GM12892 (cell line): ENCODE measurements at regions not wholly inside any gene's neighbourhood (a gene's known extent, or its start where the extent isn't known, plus 50 kb on each side); places are given as distances from the start of the nearest gene placed in this dataset.
"Not testable (repeated sequence)": the region's sequence is repeated elsewhere in the genome, so short reads cannot be mapped to it uniquely, and the experiment has no call there.

Source experiments
- DNase-seq: peaks from one replicate; pipeline ENCODE4 v3.0.0; 2011; ENCODE audit not compliant: insufficient read length
- FAIRE-seq: peaks from 2 replicates; lab custom pipeline; 2011; peaks lifted over from hg19 to GRCh38; lab: Jason Lieb, UNC
- POLR2A ChIP-seq: IDR thresholded peaks from 2 replicates; pipeline ENCODE4 v1.6.1; 2011; ENCODE audit warnings: low read depth, low read length, control low read depth
- POLR2AphosphoS5 ChIP-seq: IDR thresholded peaks from 2 replicates; pipeline ENCODE4 v1.6.1; 2011; ENCODE audit warnings: low read depth, low read length, control low read depth
- TAF1 ChIP-seq: IDR thresholded peaks from 2 replicates; pipeline ENCODE4 v1.6.1; 2011; ENCODE audit warnings: low read depth, mild to moderate bottlenecking, control low read depth, low read length, borderline replicate concordance

DNA sequence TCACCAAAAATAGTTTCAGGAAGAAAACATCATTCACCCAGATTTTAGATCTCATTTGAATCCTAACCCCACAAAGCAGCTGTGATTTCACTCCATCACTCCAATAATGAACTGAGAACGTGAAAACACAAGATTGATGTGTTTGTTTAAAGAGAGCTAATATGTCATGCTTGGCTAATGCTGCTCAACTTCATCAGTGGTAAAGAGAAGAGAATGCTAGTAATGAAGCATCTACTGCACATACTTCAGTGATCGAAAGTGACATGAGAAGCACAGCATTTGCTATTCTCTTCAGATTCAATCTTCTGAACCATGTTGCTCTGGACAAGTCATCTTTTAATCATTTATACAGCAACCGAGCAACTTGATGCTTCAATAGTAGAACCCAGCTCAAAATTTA is 874.7 kb downstream of the EFNA5 start:
- FAIRE-seq, result no peak
- DNase-seq, result no peak
- no peak for TF ChIP-seq POLR2A
- TF ChIP-seq POLR2AphosphoS5, result no peak

DNA sequence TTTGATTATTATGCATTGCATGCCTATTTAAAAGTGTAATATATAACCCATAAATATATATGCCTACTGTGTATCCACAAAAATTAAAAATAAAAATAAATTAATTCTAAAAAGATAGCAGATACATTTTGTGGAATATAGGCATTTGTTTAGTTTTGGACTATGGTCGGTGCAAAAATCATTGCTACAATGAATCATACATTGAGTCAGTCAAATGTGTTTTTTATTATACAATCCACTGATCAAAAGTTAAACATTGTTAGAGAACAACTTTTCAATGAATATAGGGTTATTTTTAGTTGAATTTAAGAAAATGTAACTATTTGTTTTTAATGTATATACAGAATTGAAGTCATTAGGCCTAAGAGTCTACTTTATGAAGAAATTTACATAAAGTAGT is 885.9 kb downstream of the EFNA5 start:
- DNase-seq (no peak), FAIRE-seq (no peak)
- TF ChIP-seq TAF1, result no peak
- no peak for TF ChIP-seq POLR2A
- TF ChIP-seq POLR2AphosphoS5, result no peak

DNA sequence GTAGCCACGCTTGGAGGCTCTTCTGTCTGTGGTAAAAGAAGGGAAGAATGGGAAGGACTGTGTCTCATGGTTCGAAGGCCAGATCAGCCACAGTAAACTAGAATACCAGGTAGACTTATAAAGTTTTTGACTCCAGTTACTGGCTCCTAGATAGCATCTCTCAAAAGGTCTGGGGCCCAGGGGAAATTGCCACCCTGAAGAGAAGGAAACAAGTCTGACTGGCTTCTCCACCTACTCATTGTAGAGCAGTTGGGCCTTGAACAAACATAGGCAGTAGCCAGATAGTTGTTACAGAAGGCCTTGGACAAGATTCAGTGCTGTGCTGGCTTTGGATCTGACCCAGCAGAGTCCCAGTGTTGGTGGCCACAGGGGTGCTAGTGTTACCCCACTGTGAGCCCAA is 890.4 kb downstream of the EFNA5 start:
- TF ChIP-seq POLR2AphosphoS5 (no peak), TAF1 (no peak), POLR2A (no peak)
- no peak for FAIRE-seq
- DNase-seq, result no peak

DNA sequence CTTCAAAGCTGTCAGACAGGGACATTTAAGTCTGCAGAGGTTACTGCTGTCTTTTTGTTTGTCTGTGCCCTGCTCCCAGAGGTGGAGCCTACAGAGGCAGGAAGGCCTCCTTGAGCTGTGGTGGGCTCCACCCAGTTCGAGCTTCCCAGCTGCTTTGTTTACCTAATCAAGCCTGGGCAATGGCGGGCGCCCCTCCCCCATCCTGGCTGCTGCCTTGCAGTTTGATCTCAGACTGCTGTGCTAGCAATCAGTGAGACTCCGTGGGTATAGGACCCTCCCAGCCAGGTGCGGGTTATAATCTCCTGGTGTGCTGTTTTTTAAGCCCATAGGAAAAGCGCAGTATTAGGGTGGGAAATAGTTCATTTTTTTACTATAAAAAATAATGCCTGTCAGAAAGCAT is 894.2 kb downstream of the EFNA5 start:
- DNase-seq, FAIRE-seq: not testable (repeated sequence)

DNA sequence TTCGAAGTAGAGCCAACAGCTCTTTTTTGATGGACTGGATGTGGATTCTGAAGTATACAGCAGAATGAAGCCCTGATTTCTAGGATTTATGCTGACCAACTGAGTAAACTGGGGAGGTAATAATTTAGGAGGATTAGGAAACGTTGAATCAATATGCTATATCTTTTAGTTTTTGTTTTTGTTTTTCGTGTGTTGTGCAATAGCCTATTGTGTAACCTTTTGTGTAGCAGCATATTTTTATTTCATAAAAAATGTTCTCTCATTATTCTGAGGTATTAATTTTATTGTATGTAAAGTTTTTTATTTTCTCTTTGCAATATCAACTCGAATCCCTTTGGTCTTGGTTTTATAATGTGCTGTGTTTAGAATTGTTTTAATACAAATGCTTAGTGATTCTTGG is 902.3 kb downstream of the EFNA5 start:
- no peak for TF ChIP-seq TAF1
- no peak for TF ChIP-seq POLR2A
- TF ChIP-seq POLR2AphosphoS5, result no peak
- no peak for DNase-seq
- no peak for FAIRE-seq

DNA sequence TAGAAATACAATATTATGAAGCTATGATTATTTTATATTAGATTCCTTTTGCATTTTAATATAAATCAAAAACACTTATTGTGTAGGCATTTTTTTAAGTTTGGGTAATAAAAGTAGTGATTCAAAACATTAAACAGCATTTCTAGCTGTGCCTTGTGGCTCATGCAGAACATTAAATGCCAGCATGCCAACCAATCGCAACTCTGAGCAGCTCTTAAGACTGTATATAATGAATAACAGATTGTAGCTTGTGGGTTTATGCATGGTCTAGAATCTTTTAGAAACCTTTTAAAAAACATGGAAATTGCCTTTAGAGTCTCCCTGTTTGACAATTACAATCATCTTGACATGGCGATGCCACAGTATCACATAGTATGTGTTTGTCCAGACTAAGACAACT is 903.8 kb downstream of the EFNA5 start:
- TF ChIP-seq TAF1, result no peak
- TF ChIP-seq POLR2AphosphoS5, result no peak
- TF ChIP-seq POLR2A, result no peak
- DNase-seq (no peak), FAIRE-seq (no peak)

DNA sequence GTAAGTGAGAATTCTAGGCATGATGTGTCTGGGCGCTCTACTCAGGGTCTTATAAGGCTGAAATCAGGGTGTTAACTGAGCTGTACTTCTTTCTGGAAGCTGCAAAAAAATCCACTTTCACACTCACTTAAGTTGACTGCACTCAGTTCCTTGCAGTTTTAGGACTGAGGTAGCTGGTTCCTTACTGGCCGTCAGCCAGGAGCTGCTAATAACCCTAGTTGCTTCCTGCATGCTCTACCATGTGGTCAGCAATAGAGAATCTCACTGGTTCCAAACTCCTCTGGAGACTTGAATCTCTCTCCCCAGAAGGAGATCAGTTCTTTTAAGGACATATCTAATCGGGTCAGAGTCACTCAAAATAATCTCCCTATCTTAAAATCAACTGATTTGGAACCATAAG is 911.2 kb downstream of the EFNA5 start:
- no peak for DNase-seq
- TF ChIP-seq POLR2A (no peak), POLR2AphosphoS5 (no peak), TAF1 (no peak)
- no peak for FAIRE-seq

DNA sequence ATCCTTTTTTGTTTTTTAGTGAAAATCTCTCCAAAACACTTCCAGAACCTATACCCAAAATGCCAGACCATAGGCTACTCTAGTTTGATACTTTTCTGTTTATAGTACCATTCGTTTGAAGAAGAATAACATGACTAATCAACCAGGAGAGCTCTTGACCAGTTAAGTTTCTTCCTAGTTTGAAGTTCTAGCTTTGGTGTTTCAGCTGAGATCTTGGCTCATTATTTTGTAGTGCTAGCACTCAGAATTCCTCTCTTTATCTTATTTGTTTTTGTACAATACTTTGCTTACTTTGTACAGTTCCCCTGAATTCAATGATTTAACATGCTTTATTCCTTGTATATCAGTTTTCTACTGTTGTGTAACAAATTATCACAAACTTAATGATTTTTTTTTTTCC is 911.6 kb downstream of the EFNA5 start:
- TF ChIP-seq POLR2A (no peak), POLR2AphosphoS5 (no peak), TAF1 (no peak)
- DNase-seq, result no peak
- FAIRE-seq, result no peak

DNA sequence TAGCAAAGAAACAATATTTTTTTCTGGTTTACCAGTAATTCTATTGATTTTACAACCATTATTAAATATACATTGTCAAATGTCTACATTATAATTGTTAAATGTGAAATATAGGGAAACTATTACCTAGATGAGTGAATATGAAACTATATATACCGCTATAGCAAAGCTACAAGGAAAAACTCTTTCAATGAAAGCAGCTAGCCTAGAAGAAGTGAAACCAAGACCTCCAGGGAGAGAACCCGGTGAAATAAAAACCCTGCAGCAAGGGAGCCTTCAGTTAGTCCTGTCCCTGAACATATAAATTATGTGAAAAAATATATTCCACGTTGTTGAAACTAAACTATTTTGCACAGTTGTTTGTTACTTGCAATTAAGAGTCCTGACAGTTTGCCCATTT is 913.1 kb downstream of the EFNA5 start:
- no peak for FAIRE-seq
- TF ChIP-seq TAF1, result no peak
- TF ChIP-seq POLR2AphosphoS5, result no peak
- no peak for TF ChIP-seq POLR2A
- DNase-seq, result no peak

DNA sequence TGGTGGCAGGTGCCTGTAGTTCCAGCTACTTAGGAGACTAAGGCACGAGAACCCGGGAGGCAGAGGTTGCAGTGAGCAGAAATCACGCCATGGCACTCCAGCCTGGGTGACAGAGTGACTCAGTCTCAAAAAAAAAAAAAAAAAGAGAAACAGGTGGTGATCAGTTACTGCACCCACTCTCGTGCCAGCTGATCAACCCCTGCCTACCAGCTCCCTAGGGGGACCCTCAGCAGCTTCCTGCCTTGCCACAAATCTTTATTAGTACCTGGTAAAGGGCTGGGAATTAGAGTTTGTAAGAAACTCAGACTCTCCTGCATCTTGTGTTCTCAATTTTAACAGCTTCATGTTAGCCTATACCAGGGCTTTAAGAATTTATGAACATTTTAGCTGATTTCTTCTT is 914.9 kb downstream of the EFNA5 start:
- DNase-seq, result no peak
- FAIRE-seq, result no peak
- TF ChIP-seq POLR2A (no peak), POLR2AphosphoS5 (no peak), TAF1 (no peak)

DNA sequence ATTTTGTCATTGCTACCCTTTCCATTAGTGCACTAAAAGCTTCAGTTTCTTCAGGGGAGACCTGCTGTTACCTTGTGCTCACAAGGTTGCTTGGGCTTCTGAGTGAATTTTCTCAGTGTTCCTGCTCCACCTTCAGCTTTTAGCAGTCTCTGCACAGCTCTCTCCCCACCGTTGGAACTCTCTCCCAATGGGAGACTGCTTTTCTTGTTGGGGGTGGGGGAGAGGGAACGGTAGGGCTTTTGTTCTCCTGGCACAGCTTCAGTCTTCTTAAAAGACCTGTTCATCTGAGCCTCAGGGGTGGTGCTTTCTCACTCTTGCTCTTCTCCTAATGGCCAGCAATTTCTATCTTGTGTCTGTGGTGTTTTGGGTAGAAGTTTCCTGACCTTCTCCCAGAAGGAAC is 915.7 kb downstream of the EFNA5 start:
- no peak for DNase-seq
- no peak for FAIRE-seq

DNA sequence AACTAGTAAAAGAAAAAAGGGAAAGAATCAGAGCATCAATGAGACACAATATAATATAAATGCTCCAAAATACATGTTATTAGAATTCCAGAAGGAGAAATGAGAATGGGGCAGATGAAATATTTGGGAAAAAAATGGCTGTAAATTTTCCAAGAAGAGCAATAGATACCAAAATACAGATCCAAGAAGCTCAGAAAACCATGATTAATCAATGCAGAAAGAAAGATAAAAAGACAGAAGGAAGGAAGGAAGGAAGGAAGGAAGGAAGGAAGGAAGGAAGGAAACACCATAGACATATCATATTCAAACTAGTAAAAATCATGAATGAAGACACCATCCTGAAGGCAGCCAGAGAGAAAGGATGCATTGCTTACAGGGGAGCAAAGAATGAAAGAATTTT is 920.9 kb downstream of the EFNA5 start:
- FAIRE-seq, result no peak
- no peak for DNase-seq
- TF ChIP-seq TAF1 (no peak), POLR2AphosphoS5 (no peak), POLR2A (no peak)

More for the DNA sequence above, 915.7 kb downstream of the EFNA5 start:
- TF ChIP-seq POLR2AphosphoS5, result no peak

DNA sequence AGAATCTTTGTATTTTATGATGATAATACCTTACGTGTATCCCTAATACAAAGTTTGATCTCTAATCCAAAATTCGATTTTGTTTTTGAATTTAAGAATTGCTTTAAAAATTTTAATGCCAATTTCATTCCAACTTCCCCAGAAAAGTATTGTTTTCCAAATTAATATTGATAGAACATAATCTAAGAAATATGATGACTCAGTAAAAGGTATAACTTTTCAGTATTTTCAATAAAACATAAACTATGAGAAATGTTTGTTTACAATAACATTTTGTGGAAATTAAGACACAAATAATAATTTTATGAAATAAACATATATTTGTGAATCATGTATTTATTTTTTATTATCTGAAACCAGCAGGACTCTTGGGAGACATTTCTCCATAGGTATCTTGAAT is 931.6 kb downstream of the EFNA5 start:
- DNase-seq (no peak), FAIRE-seq (no peak)
- TF ChIP-seq POLR2AphosphoS5 (no peak), POLR2A (no peak), TAF1 (no peak)
